ENCODE measurements at regions not wholly inside any gene's neighbourhood (a gene's known extent, or its start where the extent isn't known, plus 50 kb on each side); places are given as distances from the start of the nearest gene placed in this dataset.

- peaks cover 0 to 4% of the 10 kb centered on the region in 2 experiments for H3K27me3 ChIP-seq (ENCODE audit: control insufficient read depth in 1 of 2, insufficient read depth in 2 of 2, low read length in 2 of 2)
- ChIA-PET POLR2A (no interaction called here), CTCF (no interaction called here)
- H3K36me3 ChIP-seq (ENCODE audit: insufficient read depth, low read length) = no peaks in the 10 kb centered on the region
- H3K4me3 ChIP-seq (ENCODE audit: low read length) = no peak overlapping the region
- no peaks in the 10 kb centered on the region for H3K4me1 Mint-ChIP-seq (ENCODE audit: low read depth)
- no peak overlapping the region for H3K4me3 Mint-ChIP-seq
- intact Hi-C loops (cut with DNase I, micrococcal nuclease) = no loop called here
- peaks cover 4% of the 10 kb centered on the region for H3K9me3 Mint-ChIP-seq
- no peak overlapping the region for H3K27ac Mint-ChIP-seq
- no peaks in the 10 kb centered on the region for H3K4me1 ChIP-seq (ENCODE audit: insufficient read depth, low read length)
- ATAC-seq (ENCODE audit: poor library complexity) = no peak
- TF ChIP-seq CTCF (IDR thresholded peaks at IDR 0.05) = no peak
- no peak for DNase-seq
- no peaks in the 10 kb centered on the region for H3K27me3 Mint-ChIP-seq
- H3K36me3 Mint-ChIP-seq (ENCODE audit: low read depth) = no peaks in the 10 kb centered on the region
- no peak overlapping the region for H3K27ac ChIP-seq (ENCODE audit: low read depth in 1 of 2, low read length in 2 of 2)
- peaks cover 0 to 5% of the 10 kb centered on the region in 2 experiments for H3K9me3 ChIP-seq (ENCODE audit: control insufficient read depth in 1 of 2, insufficient read depth in 1 of 2, low read length in 2 of 2)
Observed at GRCh38 chr3:144142151-144142840, 170.7 kb downstream of the DIPK2A start.

GRCh38 chr3:144148356-144148755 lies 176.7 kb downstream of the DIPK2A start:
- Mint-ChIP-seq H3K27ac (no peak overlapping the region), H3K4me1 (ENCODE audit: low read depth) (no peaks in the 10 kb centered on the region), H3K27me3 (peaks cover 5% of the 10 kb centered on the region), H3K36me3 (ENCODE audit: low read depth) (no peaks in the 10 kb centered on the region), H3K9me3 (no peaks in the 10 kb centered on the region), H3K4me3 (no peak overlapping the region)
- Histone ChIP-seq H3K4me1 (ENCODE audit: insufficient read depth, low read length) (no peaks in the 10 kb centered on the region), H3K36me3 (ENCODE audit: insufficient read depth, low read length) (no peaks in the 10 kb centered on the region), H3K27ac (ENCODE audit: low read depth in 1 of 2, low read length in 2 of 2) (no peak overlapping the region), H3K4me3 (ENCODE audit: low read length) (no peak overlapping the region), H3K9me3 (ENCODE audit: control insufficient read depth in 1 of 2, insufficient read depth in 1 of 2, low read length in 2 of 2) (no peaks in the 10 kb centered on the region), H3K27me3 (ENCODE audit: control insufficient read depth in 1 of 2, insufficient read depth in 2 of 2, low read length in 2 of 2) (no peaks in the 10 kb centered on the region)
- ChIA-PET CTCF (no interaction called here), POLR2A (no interaction called here)
- DNase-seq (no peak), ATAC-seq (ENCODE audit: poor library complexity) (no peak)
- no peak for TF ChIP-seq CTCF (IDR thresholded peaks at IDR 0.05)
- intact Hi-C loops (cut with DNase I, micrococcal nuclease) = no loop called here

DNA sequence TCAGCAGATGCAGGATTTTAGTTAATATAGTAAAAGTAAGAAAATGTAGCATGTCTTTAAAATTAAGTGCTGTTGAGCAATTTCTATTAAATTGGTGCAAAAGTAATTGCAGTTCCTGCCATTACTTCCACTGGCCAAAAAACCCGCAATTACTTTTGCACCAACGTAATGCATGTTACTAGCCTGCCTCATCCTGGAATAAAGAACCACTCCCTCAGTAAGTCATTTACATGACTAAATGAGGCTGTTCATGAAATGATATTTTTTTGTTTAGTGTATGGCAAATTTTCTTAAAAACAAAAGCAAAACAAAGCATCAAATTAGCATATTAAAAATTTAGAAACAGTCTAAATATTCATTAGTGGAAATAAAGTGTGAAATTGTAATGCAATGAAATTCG lies 180.4 kb downstream of the DIPK2A start:
- Mint-ChIP-seq H3K27ac (no peak overlapping the region), H3K36me3 (ENCODE audit: low read depth) (no peaks in the 10 kb centered on the region), H3K27me3 (peaks cover 5% of the 10 kb centered on the region), H3K9me3 (peaks cover 7% of the 10 kb centered on the region), H3K4me3 (no peak overlapping the region), H3K4me1 (ENCODE audit: low read depth) (no peaks in the 10 kb centered on the region)
- no peaks in the 10 kb centered on the region for H3K9me3 ChIP-seq (ENCODE audit: control insufficient read depth in 1 of 2, insufficient read depth in 1 of 2, low read length in 2 of 2)
- no peaks in the 10 kb centered on the region for H3K27me3 ChIP-seq (ENCODE audit: control insufficient read depth in 1 of 2, insufficient read depth in 2 of 2, low read length in 2 of 2)
- ChIA-PET CTCF (no interaction called here), POLR2A (no interaction called here)
- no peaks in the 10 kb centered on the region for H3K36me3 ChIP-seq (ENCODE audit: insufficient read depth, low read length)
- DNase-seq (no peak), ATAC-seq (ENCODE audit: poor library complexity) (no peak)
- H3K4me1 ChIP-seq (ENCODE audit: insufficient read depth, low read length) = no peaks in the 10 kb centered on the region
- H3K4me3 ChIP-seq (ENCODE audit: low read length) = no peak overlapping the region
- TF ChIP-seq CTCF (IDR thresholded peaks at IDR 0.05) = no peak
- intact Hi-C loops (cut with DNase I, micrococcal nuclease) = no loop called here
- no peak overlapping the region for H3K27ac ChIP-seq (ENCODE audit: low read depth in 1 of 2, low read length in 2 of 2)
